Tongue (tissue), 1 donor: ENCODE measurements at regions not wholly inside any gene's neighbourhood (a gene's known extent, or its start where the extent isn't known, plus 50 kb on each side); places are given as distances from the start of the nearest gene placed in this dataset.
"Not testable (repeated sequence)": the region's sequence is repeated elsewhere in the genome, so short reads cannot be mapped to it uniquely, and the experiment has no call there.

Experiments used
- DNase-seq: peaks from one replicate; pipeline ENCODE4 v3.0.0-alpha.2; 2015

DNA sequence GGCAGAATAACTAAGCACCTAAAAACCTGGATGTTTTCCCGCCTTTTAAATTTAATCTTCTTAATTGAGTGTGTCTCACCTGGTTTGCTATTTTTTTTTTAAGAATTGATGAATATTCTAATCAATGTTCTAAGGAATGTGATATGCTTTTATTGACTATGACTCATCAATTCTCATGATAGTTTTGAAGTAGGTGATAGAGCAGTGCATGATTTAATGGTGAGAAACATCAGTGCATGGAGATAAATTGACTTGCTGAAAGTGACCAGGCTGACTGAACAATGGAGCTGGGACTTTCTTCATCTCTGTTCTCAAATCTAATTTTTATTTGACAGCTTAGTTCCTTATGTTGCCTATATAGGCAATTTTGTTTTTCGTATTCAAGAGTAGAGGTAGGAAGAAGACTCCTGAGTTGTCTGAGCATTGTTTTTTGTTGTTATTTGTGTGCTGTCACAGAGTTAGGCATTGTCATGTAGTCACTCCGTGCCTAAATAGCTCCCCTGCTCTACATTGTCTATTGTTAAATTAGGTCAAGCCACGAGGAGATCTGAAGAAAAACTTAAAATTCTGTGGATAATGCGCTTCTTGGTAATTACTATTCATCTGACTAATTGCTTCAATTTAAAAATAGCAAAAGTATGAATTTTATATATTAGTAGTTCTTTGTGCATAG, 59.0 kb upstream of the NUTM2F start:
- not testable (repeated sequence) for DNase-seq

DNA sequence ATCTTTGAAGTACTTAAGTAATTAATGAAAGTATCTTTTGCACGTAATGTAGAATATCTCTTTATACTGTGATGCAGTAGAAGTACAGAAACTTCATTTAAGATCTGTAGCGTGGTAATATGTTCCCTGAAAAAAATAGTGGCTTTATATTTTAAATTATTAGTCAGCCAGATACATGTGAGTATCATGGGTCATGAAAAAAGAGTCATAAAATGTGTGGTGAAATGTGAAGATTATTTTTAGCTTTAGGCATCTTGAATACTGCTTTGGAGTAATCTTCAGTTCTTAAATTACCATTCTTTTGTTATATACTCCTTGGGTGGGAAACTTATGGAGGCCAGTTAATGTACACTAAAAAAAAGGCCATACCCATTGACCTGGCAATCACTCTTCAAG, 59.6 kb upstream of the NUTM2F start:
- not testable (repeated sequence) for DNase-seq

DNA sequence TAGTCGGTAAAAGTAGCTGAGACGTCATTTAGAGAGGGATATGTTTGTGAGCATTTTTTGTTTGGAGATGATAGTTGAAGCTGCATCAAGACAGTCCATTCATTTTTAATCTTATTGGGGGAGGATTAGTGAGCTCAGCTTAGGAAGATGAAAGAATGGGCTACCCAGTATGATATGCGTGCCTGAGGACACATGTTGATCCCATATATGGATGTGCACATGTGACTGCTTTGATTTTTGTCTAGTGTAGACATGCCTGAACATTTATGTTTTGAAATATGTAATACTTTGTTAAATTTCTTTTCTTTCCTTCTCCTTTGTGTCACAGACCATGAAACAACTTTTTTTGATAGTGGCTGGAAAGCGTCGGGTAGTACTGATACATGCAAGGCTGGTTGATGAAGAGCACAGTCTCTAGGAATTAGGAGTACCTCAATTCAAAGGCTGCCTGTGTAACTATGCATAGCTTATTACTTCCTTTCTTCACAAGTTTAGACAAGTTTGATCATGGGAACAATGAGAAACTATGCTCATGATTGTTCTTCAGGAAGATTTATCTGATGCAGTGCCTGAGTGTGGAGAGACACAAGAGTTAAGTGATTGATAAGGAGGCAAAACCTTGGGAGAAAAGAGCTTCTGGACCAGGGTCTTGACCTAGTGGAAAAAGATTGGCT, 62.1 kb upstream of the NUTM2F start:
- not testable (repeated sequence) for DNase-seq

DNA sequence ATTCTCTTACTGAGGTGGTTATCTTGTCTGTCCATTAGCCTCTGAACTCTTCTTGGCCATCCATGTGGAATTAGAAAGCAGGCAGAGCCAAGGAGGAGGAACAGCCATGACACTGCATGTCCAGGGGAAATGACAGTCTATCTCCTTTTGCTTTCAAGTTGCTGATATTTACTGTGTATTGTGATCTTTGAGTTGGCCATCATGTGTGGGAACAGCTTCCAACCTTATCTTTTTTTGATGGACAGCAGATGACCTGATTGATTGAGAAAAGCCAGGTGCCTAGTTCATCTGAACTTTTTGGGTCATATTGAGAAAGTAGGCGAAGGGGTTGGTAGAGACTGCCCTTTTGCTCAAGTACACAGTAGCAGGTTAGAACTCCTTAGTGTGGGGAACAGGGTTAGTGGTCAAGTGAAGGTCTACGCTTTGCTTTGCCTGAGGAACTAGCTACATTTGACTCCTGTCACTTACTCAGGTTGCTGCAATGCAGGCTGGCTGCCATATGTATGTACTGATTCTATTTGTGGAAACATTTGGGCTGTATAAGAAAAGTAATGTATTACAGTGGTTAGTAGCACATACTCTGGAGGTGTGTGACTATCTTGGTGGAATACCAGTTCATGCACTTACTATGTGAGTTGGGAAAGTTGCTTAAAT, 64.7 kb upstream of the NUTM2F start:
- DNase-seq: not testable (repeated sequence)

DNA sequence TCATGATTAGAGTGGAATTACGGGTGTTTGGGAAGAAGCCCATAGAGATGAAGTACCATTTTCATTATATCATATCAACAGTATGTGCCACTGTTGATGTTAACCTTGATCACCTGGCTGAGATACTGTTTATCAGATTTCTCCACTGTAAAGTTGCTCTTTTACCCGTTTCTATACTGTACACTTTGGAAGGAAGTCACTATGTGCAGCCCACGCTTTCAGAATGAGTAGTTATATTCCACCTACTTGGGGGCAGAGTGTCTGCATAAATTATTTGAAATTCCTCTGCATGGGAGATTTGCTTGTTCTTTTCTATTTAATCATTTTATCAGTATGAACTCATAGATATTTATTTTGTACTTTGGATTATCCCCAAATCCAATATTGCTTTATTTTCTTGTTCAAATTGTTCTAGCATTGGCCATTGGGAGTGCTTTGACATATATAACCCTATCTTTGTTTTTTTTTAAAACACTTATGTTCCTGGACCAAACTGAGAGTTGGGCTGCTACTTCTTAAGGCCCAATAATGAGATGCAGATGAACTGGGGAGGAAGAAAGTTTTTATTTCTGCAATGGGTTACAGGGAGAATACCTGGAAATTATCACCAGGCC, 69.4 kb upstream of the NUTM2F start:
- DNase-seq: not testable (repeated sequence)

DNA sequence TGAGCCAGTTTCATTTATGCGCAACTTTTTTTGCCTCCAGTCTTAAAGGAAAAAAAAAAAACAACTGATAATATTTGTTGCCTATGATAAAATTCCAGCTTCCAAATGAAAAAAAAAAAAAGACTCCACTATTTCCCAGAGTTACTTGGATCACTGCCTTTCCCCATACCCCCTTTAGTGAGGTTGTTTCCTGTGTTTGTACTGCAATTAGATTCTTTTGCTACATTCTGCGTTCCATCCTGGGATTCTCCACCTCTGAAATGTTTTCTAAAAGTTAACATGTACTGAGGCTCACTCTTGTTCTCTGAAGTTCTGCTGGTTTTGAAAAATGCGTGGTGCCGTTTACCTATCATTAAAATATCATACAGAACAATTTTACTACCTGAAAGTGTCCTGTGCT, 72.0 kb upstream of the NUTM2F start:
- not testable (repeated sequence) for DNase-seq

DNA sequence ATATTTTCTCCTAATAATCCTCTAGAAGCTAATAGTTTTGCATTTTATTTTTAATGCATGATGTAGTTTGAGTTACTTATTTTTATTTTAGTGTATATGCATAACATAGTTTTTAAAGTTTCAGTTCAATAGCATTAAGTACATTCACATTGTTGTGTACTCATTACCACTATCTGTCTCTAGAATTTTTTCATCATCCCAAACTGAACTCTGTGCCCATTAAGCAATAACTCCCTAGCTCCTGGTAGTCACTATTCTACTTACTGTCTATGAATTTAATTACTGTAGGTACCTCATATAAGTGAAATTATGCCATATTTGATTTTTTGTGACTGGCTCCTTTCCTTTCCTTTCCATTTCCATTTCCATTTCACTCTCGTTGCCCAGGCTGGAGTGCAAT, 74.4 kb upstream of the NUTM2F start:
- DNase-seq: not testable (repeated sequence)

DNA sequence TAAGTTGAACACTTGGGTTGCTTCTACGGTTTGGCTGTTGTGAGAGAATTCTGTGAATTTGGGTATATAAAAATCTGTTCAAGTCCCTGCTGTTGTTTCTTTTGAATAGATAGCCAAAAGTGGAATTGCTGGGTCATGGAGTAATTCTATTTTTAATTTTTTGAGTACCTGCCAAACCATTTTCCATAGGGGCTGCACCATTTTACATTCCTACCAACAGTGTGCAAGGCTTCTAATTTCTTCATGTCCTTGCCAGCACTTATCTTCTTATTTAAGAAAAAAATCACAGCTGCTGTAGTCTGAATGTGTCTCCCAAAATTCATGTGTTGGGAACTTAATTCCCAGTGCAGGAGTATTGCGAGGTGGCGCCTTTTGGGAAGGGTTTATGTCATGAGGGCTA, 75.1 kb upstream of the NUTM2F start:
- DNase-seq: peak; percentile 10

DNA sequence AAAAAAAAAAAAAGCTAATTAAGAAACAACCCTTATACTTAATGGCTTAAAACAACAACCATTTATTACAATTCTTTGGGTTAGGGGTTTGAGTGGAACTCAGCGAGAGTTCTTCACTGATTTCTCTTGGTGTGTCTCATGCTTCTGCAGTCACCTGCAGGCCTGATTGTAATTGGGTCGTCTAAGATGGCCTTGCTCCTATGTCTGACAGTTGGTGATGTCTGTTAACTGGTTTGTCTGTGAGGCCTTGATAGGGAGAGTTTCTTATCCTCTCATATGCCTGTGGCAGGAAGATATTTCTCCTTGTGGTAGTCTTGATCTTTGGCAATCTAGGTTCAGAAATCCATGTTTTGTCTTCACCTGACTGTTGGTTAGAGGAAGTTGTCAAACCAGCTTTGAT, 85.2 kb upstream of the NUTM2F start:
- DNase-seq: not testable (repeated sequence)

DNA sequence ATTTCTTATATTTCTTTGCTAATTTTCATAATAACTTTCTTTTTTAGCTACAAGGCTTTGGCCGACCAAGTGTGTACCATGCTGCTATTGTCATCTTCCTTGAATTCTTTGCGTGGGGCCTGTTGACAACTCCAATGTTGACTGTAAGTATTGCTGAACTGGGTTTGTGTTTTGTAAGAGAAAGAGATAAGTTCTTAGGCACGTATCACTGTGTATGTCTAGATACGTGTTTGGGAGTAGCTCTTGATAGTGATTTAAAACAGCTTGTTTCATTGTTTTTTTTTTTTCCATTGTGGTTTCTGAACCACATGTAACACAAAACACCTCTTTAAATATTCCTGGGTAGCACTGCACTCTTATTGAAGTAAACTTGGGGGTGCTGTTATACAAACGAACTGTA, 86.7 kb upstream of the NUTM2F start:
- not testable (repeated sequence) for DNase-seq

DNA sequence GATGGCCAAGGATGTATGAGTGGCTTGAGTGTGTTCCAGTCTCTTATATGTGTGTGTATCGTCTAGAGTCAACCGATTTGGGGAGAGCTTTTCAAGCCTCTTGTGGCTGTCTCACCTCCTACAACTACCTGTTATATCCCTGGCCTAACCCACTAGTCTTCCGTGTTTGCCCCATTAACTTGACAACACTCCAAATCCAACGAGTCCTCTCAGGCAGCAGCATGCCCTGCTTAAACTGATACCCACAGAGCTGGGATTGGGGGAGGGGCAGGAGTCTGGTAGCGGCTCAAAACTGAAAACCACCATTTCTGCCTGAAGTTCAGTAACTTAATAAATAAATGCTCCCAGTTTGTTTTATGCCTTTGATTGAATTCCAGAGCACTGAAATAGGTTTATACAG, 91.7 kb upstream of the NUTM2F start:
- not testable (repeated sequence) for DNase-seq

DNA sequence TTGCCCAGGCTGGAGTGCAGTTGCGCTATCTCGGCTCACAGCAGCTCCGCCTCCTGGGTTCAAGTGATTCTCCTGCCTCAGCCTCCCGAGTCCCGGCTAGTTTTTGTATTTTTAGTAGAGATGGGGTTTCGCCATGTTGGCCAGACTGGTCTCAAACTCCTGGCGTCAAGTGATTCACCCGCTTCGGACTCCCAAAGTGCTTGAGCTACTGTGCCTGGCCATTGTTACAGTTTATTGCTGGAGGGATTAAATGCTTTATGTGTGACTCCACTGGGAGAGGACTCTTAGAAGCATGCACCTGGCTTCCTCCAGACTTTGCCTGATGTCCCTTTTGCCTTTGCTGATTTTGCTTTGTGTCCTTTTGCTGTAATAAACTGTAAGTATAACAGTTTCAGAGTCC, 93.5 kb upstream of the NUTM2F start:
- DNase-seq: not testable (repeated sequence)

DNA sequence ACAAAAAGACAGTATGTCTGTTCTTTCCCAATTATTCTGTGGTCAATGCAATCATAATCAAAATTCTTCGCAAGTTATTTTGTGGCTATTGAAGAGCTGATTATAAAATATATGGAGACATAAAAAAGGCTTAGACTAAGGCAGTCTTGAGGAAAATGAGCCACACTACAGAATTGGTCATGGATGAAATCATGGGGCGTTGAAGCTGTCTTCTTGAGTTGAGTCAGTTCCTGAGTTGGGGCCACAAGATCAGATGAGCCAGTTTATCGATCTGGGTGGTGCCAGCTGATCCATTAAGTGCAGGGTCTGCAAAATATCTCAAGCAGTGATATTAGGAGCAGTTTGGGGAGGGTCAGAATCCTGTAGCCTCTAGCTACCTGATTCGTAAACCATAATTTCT, 96.9 kb upstream of the NUTM2F start:
- not testable (repeated sequence) for DNase-seq

DNA sequence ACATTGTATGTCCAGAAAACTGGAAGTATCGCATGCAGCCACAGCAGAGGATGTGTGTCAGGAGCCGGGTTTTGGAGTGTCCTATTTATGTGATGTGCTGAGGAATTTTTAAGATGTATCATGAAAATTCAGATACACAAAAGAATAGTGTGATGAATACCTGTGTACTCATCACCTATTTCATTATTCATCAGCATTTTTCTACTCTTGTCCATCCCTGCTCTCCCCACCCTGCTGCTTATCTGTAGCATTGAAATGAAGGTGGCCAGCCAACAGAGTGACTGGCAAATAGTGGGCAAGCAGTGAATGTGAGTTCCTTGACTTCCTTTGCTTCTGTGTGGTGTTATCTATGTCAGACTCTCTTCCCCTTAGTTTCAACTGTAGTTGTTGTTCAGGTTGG, 108.7 kb upstream of the NUTM2F start:
- not testable (repeated sequence) for DNase-seq

DNA sequence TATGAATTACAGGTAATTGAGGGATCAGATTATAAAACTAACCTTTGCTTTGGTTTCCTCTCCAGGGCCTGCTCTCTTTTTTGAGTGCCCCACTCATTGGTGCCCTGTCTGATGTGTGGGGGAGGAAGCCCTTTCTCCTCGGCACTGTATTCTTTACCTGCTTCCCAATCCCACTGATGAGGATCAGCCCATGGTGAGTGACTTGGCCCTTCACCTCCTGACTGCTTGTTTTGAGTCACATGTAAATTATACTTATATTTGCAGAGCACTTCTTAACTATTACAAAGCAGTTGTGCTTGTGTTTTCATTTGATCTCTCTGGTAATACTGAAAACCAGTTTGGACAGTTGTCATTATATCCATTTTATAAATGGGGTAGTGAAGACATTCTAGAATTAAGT, 109.9 kb upstream of the NUTM2F start:
- DNase-seq: not testable (repeated sequence)

DNA sequence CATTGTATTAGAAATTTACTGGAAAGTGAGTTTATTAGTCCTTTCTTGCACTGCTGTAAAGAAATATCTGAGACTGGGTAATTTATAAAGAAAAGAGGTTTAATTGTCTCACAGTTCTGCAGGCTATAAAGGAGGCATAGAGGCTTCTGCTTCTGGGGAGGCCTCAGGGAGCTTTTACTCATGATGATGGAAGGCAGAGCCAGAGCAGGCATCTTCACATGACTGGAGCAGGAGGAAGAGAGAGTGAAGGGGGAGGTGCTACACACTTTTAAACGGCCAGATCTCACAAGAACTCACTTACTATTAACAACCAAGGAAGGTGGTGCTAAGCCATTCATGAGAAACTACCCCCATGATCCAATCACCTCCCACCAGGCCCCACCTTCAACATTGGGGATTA, 112.7 kb upstream of the NUTM2F start:
- not testable (repeated sequence) for DNase-seq

DNA sequence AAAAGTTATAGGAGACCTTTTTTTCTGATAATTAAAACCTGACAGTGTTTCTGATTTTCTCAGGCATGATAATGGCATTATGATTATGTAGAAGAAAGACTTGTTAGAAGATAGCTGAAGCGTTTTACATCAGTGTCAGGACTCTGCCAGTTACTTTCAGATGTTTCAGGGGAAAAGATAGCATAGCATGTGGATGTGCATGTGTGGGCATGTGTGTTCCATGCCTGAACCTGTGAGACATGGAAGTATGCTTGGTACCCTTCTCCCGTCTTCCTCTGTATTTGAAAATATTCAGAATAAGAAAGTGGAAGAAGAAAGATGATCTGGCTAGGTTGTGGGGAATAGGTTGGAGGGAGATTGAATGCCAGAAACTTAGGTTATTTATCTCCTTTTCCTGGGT, 113.1 kb upstream of the PCAT7 start:
- no peak for DNase-seq

DNA sequence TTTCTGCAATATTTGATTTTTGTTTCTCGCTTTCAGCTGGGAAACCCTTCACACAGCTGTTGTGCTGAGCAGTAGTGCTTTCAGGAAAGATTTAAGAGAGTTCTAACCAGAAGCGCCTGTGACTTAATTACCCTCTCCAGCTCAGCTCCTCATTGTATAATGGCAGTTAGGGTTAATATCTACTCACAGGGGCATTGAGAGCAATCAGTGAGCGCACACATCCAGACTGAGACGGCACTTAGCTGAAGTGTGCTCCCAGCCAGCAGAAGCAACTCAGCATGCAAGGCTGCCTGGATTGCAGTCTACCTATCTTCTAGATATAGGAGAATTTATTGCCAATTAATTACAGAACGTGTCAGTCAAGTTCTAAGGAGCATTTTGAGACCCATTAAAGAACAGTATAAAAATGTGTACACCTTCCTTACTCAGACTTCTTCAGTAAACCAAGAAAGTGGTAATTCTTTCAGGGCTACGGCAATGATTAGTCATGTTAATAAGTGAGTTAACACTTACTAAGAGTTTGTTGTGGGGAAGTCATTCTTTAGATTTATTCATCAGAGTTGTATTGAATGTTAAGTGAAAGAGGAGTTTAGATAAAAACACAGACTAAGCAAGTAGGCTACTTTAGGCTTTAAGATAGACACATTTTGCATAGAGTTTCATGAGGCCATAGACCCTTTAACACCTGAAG, 111.7 kb upstream of the PCAT7 start:
- DNase-seq: no peak

DNA sequence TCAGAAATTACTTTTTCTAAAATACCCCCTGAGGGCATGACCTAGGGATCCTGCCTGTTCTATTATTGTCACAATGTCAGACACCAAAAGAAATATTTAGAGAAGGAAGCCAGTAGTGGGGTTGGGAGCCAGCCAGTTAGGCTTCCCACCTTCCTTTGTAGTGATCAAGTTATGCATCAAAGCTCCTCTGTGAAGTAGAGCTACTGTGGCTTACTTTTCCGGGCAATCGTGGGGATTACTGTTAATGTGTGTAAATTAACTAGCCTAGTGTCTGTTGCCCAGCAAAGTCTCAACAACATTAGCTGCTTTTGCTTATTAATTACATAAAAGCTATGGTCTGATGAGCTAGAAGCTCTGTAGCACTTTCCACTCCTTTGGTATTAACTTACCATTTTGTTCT, 109.0 kb upstream of the PCAT7 start:
- DNase-seq: no peak

DNA sequence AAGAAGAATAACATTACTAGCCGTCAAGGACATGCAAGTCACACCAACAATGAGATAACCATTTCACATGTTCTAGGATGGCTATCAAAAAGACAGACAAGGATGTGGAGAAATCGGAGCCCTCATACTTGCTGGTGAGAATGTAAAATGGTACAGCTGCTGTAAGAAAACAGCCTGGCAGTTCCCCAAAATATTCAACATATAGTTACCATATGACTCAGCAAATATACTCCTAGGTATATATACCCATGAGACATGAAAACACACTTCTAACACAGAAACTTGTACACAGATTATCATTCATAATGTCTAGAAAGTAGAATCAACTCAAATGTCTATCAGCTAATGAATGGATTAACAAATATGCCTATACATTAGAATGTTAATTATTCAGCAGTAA, 105.4 kb upstream of the PCAT7 start:
- no peak for DNase-seq

DNA sequence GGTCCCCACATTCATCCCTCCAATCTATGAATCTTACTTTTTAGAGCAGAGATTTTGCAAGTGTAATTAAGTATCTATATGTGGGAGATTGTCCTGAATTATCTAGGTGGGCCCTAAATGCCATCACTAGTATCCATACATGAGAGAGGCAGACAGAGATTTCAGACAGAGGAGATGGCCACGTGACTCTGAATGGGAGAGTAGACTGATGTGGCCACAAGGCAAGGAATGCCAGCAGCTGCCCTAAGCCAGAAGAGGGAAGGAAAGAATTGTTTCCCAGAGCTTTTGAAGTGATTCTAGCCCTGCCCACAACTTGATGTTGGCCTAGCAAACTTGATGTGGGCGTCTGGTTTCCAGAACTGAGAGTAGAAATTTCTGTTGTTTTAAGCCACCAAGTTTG, 90.1 kb upstream of the PCAT7 start:
- DNase-seq: no peak

DNA sequence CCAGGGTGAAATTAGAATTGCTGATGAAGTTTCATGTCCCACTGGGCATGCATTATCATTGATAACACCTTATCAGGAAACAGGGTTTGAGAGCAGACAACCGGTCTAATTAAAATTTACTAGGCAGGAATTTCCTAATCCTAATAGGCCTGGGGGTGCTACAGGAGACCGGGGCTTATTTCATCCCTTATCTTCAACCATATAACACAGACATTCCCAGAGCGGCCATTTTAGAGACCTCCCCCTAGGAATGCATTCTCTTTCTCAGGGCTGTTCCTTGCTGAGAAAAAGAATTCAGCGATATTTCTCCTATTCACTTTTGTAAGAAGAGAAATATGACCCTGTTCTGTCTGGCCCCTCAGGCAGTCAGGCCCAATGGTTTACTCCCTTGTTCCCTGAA, 82.8 kb upstream of the PCAT7 start:
- DNase-seq: not testable (repeated sequence)
